Stimulated activated CD8-positive, alpha-beta memory T cell treated with anti-CD3 and anti-CD28 coated beads, Interleukin-7, amount 100 ng/mL, for 1 hour (primary cell): ENCODE measurements at regions not wholly inside any gene's neighbourhood (a gene's known extent, or its start where the extent isn't known, plus 50 kb on each side); places are given as distances from the start of the nearest gene placed in this dataset.

ENCODE experiments used
- DNase-seq, 2 donors: peaks; one replicate each; pipeline ENCODE4 v3.0.0-alpha.2; 2020; ENCODE audit warnings: low read depth in 2 of 2

DNA sequence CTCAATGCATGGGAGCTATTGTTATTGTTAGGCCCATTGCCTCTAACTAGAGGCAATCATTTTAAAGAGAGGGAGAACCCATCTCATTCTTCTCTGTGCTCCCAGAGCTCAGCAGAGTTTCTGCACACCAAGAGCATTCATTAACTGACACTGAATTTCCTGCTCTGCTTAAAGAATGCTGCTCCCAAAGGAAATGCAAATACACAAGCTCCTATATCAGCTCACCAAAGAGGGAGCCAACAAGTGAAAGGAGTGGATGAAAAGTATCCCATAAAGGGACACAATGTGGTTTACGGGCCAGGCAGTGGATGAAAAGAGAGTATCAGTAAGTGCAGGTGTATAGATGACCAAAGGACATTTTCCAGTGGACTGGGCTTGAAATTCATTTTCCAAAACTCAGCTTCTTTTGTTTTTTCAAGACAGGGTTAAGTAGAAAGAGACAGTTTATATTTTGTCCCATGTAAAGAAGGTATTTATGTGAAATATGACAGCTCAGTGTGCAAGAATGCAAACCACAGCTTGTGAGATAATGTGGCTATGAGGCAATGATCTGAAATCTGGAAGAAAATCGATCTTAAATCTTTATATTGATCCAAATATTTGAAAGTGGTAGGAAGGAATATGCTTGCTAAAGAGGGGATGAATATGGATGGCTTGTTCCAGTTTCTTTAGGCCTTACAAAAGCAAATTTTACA is 207.7 kb upstream of the CAMK1G start:
- DNase-seq, result no peak

- no peak for DNase-seq
These were observed 206.7 kb upstream of the CAMK1G start for GRCh38 chr1:209376774-209377173.

- no peak for DNase-seq
These were observed 205.5 kb upstream of the CAMK1G start for GRCh38 chr1:209377995-209378394.

- no peak for DNase-seq
These were observed 204.2 kb upstream of the CAMK1G start for GRCh38 chr1:209379280-209379679.

- DNase-seq, result no peak
These were observed 203.1 kb upstream of the CAMK1G start for GRCh38 chr1:209380420-209380819.

GRCh38 chr1:209382231-209383100 is 201.0 kb upstream of the CAMK1G start:
- no peak for DNase-seq

DNA sequence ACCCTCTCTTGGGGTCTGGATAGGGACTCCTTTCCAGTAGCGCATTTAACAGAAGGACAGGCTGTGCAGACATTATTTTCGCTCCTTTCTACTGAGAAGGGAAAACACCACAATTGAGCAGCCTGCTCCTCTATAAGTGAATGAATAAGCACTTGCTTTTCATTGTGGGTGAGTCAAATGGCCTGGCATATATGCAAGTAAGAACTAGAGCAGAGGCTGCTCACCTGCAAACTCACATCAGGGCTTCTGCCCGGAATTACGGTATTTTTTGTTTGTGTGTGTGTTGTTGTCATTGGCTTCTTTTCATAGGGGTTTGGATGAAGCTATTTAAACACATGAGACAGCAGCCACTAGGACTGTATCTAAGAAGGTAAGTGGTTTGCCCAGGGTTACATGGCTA is 200.1 kb upstream of the CAMK1G start:
- no peak for DNase-seq

DNA sequence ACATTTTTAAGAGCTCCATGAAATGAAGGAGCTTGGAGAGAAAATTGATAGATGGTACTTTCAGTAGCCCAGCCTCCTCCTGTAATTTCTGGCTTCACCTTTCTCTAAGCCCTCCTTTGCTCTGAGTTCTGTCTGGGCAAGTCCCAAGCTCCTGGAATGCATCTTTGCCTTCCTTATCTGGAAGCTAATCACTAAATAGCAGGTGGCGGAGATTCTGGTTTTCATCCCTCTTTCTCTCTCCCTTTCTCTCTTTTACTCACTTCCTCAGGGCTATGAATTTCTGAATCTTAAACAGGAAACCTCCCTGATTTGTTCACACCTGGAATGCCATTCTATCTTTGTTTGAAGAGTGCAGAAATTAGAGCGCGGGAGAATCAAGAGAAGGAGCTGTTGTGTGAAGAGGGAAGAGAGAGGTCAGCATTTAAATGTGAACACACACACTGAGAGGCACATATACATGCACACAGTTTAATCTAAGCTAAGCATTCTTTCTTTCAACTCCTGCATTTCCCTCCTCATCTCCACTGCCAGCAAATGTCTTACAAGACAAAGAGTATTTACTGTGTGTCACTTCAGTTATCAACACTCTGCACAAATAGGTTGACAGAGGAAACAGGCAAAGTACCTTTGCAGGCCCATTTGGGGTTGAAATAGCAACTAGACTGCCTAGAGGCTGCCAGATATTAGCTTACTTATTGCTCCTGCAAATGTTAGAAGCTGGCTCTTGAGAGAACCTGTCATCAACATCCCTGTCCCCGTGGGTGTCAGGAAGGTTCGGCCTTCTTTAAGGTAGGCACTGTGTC is 199.4 kb upstream of the CAMK1G start:
- no peak for DNase-seq

- DNase-seq, result no peak
These were observed 198.6 kb upstream of the CAMK1G start for GRCh38 chr1:209384710-209385550.

DNA sequence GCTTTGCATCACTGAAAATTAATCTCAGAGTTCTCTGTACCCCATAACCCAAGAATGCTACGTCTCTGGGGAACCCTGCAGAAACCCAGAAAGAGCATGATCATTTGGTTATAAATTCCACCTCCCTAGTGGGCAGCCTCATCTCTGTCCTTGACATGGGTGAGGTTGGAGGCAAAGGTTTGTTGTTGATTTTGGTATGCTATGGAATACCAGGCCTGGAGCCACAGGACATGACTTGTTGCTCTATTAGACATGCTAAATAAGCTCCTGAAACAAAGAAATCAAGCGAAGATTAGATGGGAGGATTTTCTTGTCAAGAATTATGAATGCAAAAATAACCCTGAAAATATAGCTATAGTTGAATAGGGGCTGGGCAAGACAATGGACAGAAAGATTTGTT is 197.4 kb upstream of the CAMK1G start:
- DNase-seq, result no peak

DNA sequence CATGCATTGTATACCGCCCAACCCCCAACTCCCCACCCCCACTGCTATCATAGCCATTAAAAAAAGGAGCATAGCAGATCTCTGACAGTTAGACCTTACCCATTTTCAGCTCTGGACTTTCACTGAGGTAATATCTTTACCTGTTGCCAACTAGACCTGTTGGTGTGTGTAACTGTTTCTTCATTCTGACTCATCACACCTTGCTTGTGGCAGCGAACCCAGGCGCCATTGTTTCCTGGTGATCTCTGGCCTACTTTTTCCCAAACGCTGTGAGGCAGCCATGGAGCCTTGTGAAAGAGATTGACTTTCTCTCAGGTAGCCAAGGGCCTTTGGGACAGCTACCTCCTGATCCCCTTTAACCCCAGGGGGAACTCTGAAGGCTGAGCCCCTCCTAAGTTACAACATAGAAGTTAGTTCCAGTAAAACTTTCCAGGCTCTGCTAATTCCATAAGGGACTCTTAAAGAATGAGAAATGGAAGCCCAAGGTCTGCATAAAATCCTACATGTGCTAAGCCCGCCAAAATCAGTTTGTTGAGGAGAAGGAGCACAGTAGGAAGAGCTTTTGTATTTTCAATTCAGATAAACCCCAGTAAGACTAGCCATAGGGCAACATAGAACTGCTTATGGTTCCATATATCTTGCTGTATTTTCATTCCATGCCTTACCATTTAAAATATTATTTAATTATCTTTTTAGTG is 196.1 kb upstream of the CAMK1G start:
- no peak for DNase-seq

- DNase-seq, result no peak
These were observed 195.6 kb upstream of the CAMK1G start for GRCh38 chr1:209387969-209388329.

DNA sequence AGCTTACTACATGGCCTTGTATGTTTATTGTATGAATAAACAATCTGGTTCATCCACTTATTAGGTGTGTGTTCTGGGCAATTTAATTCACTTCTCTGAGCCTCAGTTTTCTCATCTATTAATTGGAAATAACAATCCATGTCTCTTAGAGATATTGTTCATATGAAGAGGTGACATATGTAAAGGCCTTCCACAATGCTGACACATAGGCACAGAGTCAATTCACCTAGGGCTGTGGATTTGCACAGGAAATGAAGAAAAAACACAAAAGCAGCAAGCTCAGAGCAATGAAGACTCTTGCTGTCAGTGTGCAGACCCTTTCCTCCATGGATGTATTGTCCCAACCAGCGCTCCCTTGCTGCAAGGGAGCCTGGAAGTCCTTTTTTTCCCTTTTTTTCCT is 195.2 kb upstream of the CAMK1G start:
- DNase-seq, result no peak

- no peak for DNase-seq
These were observed 194.3 kb upstream of the CAMK1G start for GRCh38 chr1:209389258-209389657.

DNA sequence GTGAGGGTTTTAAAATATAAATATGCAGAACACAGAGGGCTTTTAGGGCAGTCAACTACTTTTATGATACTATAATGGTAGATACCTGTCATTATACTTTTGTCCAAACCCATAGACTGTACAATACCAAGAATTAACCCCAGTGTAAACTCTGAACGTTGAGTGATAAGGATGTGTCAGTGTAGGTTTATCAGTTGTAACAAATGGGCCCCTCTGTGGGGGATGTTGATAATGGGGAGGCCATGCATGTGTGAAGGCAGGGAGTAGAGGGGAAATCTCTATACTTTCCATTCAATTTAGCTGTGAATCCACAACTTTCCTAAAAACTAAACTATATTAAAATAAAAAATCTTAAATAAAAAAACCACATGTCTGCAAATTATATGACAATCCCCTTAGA is 193.5 kb upstream of the CAMK1G start:
- DNase-seq, result no peak

GRCh38 chr1:209390764-209391163 is 192.8 kb upstream of the CAMK1G start:
- DNase-seq, result no peak

DNA sequence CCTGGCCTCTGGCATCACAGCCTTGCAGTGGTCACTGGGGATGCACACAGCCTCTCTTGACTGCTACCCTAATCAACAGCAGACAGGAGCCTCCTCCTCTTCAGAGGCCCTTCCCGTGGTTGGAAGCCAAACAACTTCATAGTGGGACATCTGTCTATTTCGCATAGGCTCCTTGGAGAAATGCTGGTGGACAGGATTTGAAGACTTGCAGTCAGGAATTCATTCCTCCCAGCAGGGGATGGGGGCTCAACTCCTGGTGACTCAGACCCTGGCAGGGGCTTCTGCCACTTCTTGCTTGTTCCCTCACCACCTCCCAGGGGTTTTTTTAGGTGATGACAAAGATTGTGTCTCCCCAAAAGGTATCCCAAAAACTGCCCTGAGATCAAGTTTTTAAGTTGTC is 191.7 kb upstream of the CAMK1G start:
- no peak for DNase-seq

GRCh38 chr1:209395169-209395568 is 188.3 kb upstream of the CAMK1G start:
- DNase-seq, result no peak

DNA sequence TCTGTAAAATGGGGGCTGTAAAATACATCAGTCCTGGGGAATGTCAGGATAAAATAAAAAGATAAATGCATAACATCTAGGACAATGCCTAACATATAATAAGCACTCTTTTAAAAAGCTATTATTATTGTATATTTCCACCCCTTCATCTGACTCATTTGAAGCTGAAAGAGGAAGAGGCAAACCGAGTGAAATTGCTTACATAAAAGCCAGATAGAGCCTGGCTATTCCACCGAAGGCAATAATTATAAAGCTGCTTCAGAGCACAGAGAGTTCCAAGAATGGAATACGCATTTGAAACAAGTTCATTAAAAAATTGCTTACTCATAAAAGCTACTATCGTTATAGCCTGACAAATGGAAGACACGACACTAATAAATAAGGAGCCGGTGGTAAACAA is 186.1 kb upstream of the CAMK1G start:
- no peak for DNase-seq

GRCh38 chr1:209397910-209398309 is 185.6 kb upstream of the CAMK1G start:
- DNase-seq, result no peak
